Transverse colon (tissue), 4 donors: ENCODE measurements at regions not wholly inside any gene's neighbourhood (a gene's known extent, or its start where the extent isn't known, plus 50 kb on each side); places are given as distances from the start of the nearest gene placed in this dataset.

Source experiments
- DNase-seq: peaks from one replicate; pipeline ENCODE4 v3.0.0-alpha.2; 2019
- H3K27ac ChIP-seq, 4 donors: fragments of 200-600 bp; sonication (generic); 2 replicates each; pipeline ENCODE4 v1.5.1; 2016 to 2018; ENCODE audit warnings: inconsistent platforms in 4 of 4
- H3K27me3 ChIP-seq: fragments of 200-600 bp; sonication (generic); 2 replicates; pipeline ENCODE4 v1.5.1; 2017; ENCODE audit warnings: inconsistent platforms
- H3K36me3 ChIP-seq, 4 donors: fragments of 200-600 bp; sonication (generic); 2 replicates each; pipeline ENCODE4 v1.5.1; 2017 to 2019; ENCODE audit warnings: inconsistent platforms in 4 of 4
- H3K4me1 ChIP-seq, 4 donors: fragments of 200-600 bp; sonication (generic); 2 replicates each; pipeline ENCODE4 v1.5.1; 2017 to 2020; ENCODE audit warnings: inconsistent platforms in 4 of 4
- H3K4me3 ChIP-seq, 4 donors: fragments of 200-600 bp; sonication (generic); 1 replicate in 1 of 4; 2 replicates in 3 of 4; pipeline versions ENCODE4 v1.5.1 to v1.6.1; 2017 to 2019; ENCODE audit warnings: inconsistent platforms in 4 of 4
- H3K9me3 ChIP-seq, 2 donors: fragments of 200-600 bp; sonication (generic); 2 replicates each; pipeline ENCODE4 v1.5.1; 2017 to 2019; ENCODE audit warnings: inconsistent platforms in 2 of 2
- CTCF ChIP-seq, 5 experiments: fragments of 200-600 bp in 3 of 5; fragments of 450-650 bp in 2 of 5; sonication (generic) in 3 of 5; IDR thresholded peaks; 1 replicate in 2 of 5; 2 replicates in 3 of 5; pipeline ENCODE4 v1.5.1; 2016 to 2017; ENCODE audit warnings: antibody characterized with exemption in 5 of 5, inconsistent platforms in 3 of 5, mild to moderate bottlenecking in 2 of 5, moderate library complexity in 1 of 5
- EP300 ChIP-seq: sonication (generic); formaldehyde crosslinking; IDR thresholded peaks from one replicate; pipeline ENCODE4 v1.6.1; 2017; ENCODE audit warnings: antibody characterized with exemption, low read depth
- POLR2A ChIP-seq: fragments of 450-650 bp; IDR thresholded peaks from one replicate; pipeline ENCODE4 v1.6.1; 2016; ENCODE audit warnings: antibody characterized with exemption, mild to moderate bottlenecking, moderate library complexity
- POLR2AphosphoS5 ChIP-seq, 3 donors: sonication (generic); formaldehyde crosslinking; IDR thresholded peaks; one replicate each; pipeline ENCODE4 v1.6.1; 2016; ENCODE audit warnings: antibody characterized with exemption in 3 of 3
- WGBS, 2 donors: methylation state at CpG; one replicate each; pipeline ENCODE4 v1.1.5; 2018; ENCODE audit warnings: low coverage in 1 of 2; 5-methylcytosine and 5-hydroxymethylcytosine counted together
- in situ Hi-C, 4 donors: fragments of 200-750 bp; cut with MboI; loops; one replicate each; pipeline versions ENCODE4 v1.15.0 to v1.15.1; 2017; ENCODE audit warnings: low sequenced_read_pairs in 3 of 4, low pct_ligation_motif_present in 1 of 4, low pct_unique_long_range_greater_than_20kb in 1 of 4
- intact Hi-C: fragments of 100-400 bp; cut with DNase I; formaldehyde crosslinking; loops from one replicate; pipeline ENCODE4 v1.15.1; 2023; ENCODE audit warnings: low total_unique reads
- small RNA-seq, 4 donors: library from RNA; depleted of rRNA; stranded (forward); fragments of <200 nt; gene quantifications; one replicate each; pipeline ENCODE3, GENCODE V24; 2016

GRCh38 chr3:154486949-154487348, 57.0 kb upstream of the GPR149 start:
- 63% methylated on average over 9 of the region's 9 CpGs; no CpG with 5 or more reads in 1 of the 2 donors for WGBS, 2 donors
- in situ Hi-C loops = no loop called here
- DNase-seq = no peak

GRCh38 chr3:154482507-154482906, 52.5 kb upstream of the GPR149 start:
- no peak overlapping the region for H3K4me3 ChIP-seq
- no peak overlapping the region for H3K27ac ChIP-seq
- H3K27me3 ChIP-seq = no peaks in the 10 kb centered on the region
- 61 to 64% methylated on average over 3 of the region's 3 CpGs for WGBS, 2 donors
- DNase-seq = no peak
- H3K36me3 ChIP-seq = no peaks in the 10 kb centered on the region
- H3K9me3 ChIP-seq = no peaks in the 10 kb centered on the region
- in situ Hi-C loops (no loop called here), intact Hi-C loops (no loop called here)
- H3K4me1 ChIP-seq = no peaks in the 10 kb centered on the region
- TF ChIP-seq CTCF (IDR thresholded peaks at IDR 0.05) (no peak), POLR2A (no peak), EP300 (no peak), POLR2AphosphoS5 (IDR thresholded peaks at IDR 0.05) (no peak)

More at GRCh38 chr3:154486949-154487348, 57.0 kb upstream of the GPR149 start:
- Histone ChIP-seq H3K36me3 (no peaks in the 10 kb centered on the region), H3K4me3 (no peak overlapping the region), H3K27me3 (no peaks in the 10 kb centered on the region), H3K9me3 (no peaks in the 10 kb centered on the region), H3K4me1 (no peaks in the 10 kb centered on the region), H3K27ac (no peak overlapping the region)
- no peak for TF ChIP-seq POLR2A
- no peak for TF ChIP-seq POLR2AphosphoS5 (IDR thresholded peaks at IDR 0.05)
- TF ChIP-seq EP300 = no peak
- TF ChIP-seq CTCF (IDR thresholded peaks at IDR 0.05) = no peak
- intact Hi-C loops = no loop called here

GRCh38 chr3:154480033-154480432, 50.0 kb upstream of the GPR149 start:
- no peak overlapping the region for H3K27ac ChIP-seq
- no peaks in the 10 kb centered on the region for H3K36me3 ChIP-seq
- no peak overlapping the region for H3K4me3 ChIP-seq
- in situ Hi-C loops (no loop called here), intact Hi-C loops (no loop called here)
- H3K9me3 ChIP-seq = no peaks in the 10 kb centered on the region
- H3K27me3 ChIP-seq = no peaks in the 10 kb centered on the region
- no peak for TF ChIP-seq EP300
- TF ChIP-seq CTCF (IDR thresholded peaks at IDR 0.05) = no peak
- no peak for TF ChIP-seq POLR2AphosphoS5 (IDR thresholded peaks at IDR 0.05)
- no peak for TF ChIP-seq POLR2A
- 82 to 87% methylated on average over 4 of the region's 4 CpGs for WGBS, 2 donors
- DNase-seq = no peak
- no peaks in the 10 kb centered on the region for H3K4me1 ChIP-seq

Small RNA genes lying in the stretch of these regions (small RNA-seq; reads per million reads assigned to genes)
- gene DYNLL1P5 = 0 reads per million in 4 donors
